PFSK-1 (cell line): ENCODE measurements at regions not wholly inside any gene's neighbourhood (a gene's known extent, or its start where the extent isn't known, plus 50 kb on each side); places are given as distances from the start of the nearest gene placed in this dataset.

Source experiments
- POLR2AphosphoS5 ChIP-seq: IDR thresholded peaks from 2 replicates; pipeline ENCODE4 v1.6.1; 2012; ENCODE audit warnings: low read depth, mild to moderate bottlenecking, control low read depth, low read length, moderate library complexity
- SIN3A ChIP-seq: IDR thresholded peaks from 2 replicates; pipeline ENCODE4 v1.6.1; 2012; ENCODE audit warnings: mild to moderate bottlenecking, low read length, moderate library complexity, borderline replicate concordance; ENCODE audit not compliant: insufficient read depth
- TF ChIP-seq, protein P1 (sequence below), 2 experiments: IDR thresholded peaks; 2 replicates each; pipeline versions ENCODE4 v1.6.1 to v1.8.0; 2011 to 2012; ENCODE audit warnings: low read depth in 2 of 2, low read length in 2 of 2, control low read depth in 1 of 2, inconsistent platforms in 1 of 2, mild to moderate bottlenecking in 1 of 2, moderate library complexity in 1 of 2; ENCODE audit not compliant: insufficient read depth in 1 of 2

DNA sequence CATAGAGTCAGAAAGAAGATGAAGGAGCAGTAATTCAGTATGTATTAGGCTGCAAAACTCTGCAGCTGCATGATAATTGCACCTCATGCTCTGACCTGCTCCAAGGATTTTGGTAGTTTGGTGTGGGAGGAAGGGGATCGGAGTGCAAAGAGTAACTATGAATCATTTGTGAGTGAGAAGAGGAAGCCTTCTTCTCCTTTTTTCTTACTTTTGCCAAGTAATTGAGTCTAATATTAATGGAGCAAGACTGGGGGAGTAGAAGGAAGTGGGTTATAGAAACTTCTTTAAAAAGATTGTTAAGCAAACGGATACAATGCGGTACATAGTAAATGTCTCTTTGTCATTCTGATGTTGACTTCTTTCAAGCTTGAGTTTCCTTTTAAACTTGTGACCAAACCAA, 276.5 kb downstream of the EDEM1 start:
- TF ChIP-seq SIN3A (no peak), POLR2AphosphoS5 (no peak)
- TF ChIP-seq, protein P1, sequence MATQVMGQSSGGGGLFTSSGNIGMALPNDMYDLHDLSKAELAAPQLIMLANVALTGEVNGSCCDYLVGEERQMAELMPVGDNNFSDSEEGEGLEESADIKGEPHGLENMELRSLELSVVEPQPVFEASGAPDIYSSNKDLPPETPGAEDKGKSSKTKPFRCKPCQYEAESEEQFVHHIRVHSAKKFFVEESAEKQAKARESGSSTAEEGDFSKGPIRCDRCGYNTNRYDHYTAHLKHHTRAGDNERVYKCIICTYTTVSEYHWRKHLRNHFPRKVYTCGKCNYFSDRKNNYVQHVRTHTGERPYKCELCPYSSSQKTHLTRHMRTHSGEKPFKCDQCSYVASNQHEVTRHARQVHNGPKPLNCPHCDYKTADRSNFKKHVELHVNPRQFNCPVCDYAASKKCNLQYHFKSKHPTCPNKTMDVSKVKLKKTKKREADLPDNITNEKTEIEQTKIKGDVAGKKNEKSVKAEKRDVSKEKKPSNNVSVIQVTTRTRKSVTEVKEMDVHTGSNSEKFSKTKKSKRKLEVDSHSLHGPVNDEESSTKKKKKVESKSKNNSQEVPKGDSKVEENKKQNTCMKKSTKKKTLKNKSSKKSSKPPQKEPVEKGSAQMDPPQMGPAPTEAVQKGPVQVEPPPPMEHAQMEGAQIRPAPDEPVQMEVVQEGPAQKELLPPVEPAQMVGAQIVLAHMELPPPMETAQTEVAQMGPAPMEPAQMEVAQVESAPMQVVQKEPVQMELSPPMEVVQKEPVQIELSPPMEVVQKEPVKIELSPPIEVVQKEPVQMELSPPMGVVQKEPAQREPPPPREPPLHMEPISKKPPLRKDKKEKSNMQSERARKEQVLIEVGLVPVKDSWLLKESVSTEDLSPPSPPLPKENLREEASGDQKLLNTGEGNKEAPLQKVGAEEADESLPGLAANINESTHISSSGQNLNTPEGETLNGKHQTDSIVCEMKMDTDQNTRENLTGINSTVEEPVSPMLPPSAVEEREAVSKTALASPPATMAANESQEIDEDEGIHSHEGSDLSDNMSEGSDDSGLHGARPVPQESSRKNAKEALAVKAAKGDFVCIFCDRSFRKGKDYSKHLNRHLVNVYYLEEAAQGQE (IDR thresholded peaks at IDR 0.05; ENCODE audit: insufficient read depth in 1 of 2, low read depth in 2 of 2, low read length in 2 of 2) = no peak
